GM23338 (cell line): ENCODE measurements at regions not wholly inside any gene's neighbourhood (a gene's known extent, or its start where the extent isn't known, plus 50 kb on each side); places are given as distances from the start of the nearest gene placed in this dataset.

Experiments
- CREB1 ChIP-seq: fragments of 250-450 bp; sonication (Bioruptor Pico); IDR thresholded peaks from 2 replicates; pipeline ENCODE4 v1.5.0; 2020; ENCODE audit warnings: low read depth, mild to moderate bottlenecking, moderate library complexity
- ETS1 ChIP-seq: IDR thresholded peaks from 2 replicates; pipeline ENCODE4 v1.6.1; 2016; ENCODE audit warnings: antibody characterized with exemption
- EZH2 ChIP-seq: fragments of 200-600 bp; sonication (generic); IDR thresholded peaks from one replicate; pipeline ENCODE4 v1.8.0; 2017; ENCODE audit warnings: antibody characterized with exemption, mild to moderate bottlenecking, low read depth; ENCODE audit not compliant: unreplicated experiment
- EZH2phosphoT487 ChIP-seq: fragments of 200-600 bp; sonication (generic); IDR thresholded peaks from one replicate; pipeline ENCODE4 v1.8.1; 2018; ENCODE audit warnings: antibody characterized with exemption; ENCODE audit not compliant: unreplicated experiment
- JUNB ChIP-seq: IDR thresholded peaks from one replicate; pipeline ENCODE4 v1.6.1; 2016; ENCODE audit warnings: antibody characterized with exemption; ENCODE audit not compliant: unreplicated experiment
- NANOG ChIP-seq: IDR thresholded peaks from 2 replicates; pipeline ENCODE4 v1.6.1; 2016; ENCODE audit warnings: antibody characterized with exemption, borderline replicate concordance
- POLR2AphosphoS5 ChIP-seq: IDR thresholded peaks from 2 replicates; pipeline ENCODE4 v1.6.1; 2016; ENCODE audit warnings: antibody characterized with exemption, low read depth
- STAT1 ChIP-seq: IDR thresholded peaks from one replicate; pipeline ENCODE4 v1.6.1; 2016; ENCODE audit warnings: antibody characterized with exemption; ENCODE audit not compliant: unreplicated experiment
- ZNF114 ChIP-seq: fragments of 250-450 bp; sonication (Bioruptor Pico); IDR thresholded peaks from 2 replicates; pipeline ENCODE4 v1.5.0; 2020; ENCODE audit warnings: mild to moderate bottlenecking, moderate library complexity
- ZNF331 ChIP-seq: fragments of 250-450 bp; sonication (Bioruptor Pico); IDR thresholded peaks from 2 replicates; pipeline ENCODE4 v1.5.0; 2020; ENCODE audit warnings: low read depth, mild to moderate bottlenecking, moderate library complexity
- ZNF462 ChIP-seq: fragments of 250-450 bp; sonication (Bioruptor Pico); IDR thresholded peaks from 2 replicates; pipeline ENCODE4 v1.5.0; 2020; ENCODE audit warnings: mild to moderate bottlenecking, moderate library complexity
- TF ChIP-seq, protein P1 (sequence below): IDR thresholded peaks from one replicate; pipeline ENCODE4 v1.6.1; 2018; ENCODE audit warnings: antibody characterized with exemption; ENCODE audit not compliant: unreplicated experiment
- TF ChIP-seq, protein P2 (sequence below), 2 experiments: fragments of 200-600 bp in 1 of 2; sonication (generic) in 1 of 2; conservative IDR thresholded peaks; 2 replicates each; pipeline versions ENCODE4 v1.5.1 to v1.6.1; 2016 to 2017; ENCODE audit warnings: antibody characterized with exemption in 2 of 2, low read depth in 2 of 2, mild to moderate bottlenecking in 2 of 2, moderate library complexity in 1 of 2

DNA sequence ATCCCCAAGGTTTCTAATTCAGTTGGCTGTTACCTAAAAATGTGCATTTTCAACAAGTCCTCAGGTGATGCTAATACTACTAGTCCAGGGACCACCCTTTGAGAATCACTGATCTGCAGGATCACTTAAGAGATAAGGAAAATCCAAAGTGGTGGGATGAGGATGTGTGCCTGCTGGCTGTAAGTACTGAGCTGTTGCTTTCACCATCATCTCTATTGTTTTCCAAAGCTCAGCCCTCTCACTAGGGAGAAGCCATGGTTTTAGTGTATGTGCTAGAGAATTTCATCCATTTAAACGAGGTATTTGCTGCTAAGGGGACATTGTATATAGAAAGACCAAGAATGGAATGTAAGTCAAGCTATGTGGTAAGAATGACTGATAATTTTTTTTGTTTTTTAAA is 202.3 kb downstream of the KIF21A start:
- TF ChIP-seq, protein P1, sequence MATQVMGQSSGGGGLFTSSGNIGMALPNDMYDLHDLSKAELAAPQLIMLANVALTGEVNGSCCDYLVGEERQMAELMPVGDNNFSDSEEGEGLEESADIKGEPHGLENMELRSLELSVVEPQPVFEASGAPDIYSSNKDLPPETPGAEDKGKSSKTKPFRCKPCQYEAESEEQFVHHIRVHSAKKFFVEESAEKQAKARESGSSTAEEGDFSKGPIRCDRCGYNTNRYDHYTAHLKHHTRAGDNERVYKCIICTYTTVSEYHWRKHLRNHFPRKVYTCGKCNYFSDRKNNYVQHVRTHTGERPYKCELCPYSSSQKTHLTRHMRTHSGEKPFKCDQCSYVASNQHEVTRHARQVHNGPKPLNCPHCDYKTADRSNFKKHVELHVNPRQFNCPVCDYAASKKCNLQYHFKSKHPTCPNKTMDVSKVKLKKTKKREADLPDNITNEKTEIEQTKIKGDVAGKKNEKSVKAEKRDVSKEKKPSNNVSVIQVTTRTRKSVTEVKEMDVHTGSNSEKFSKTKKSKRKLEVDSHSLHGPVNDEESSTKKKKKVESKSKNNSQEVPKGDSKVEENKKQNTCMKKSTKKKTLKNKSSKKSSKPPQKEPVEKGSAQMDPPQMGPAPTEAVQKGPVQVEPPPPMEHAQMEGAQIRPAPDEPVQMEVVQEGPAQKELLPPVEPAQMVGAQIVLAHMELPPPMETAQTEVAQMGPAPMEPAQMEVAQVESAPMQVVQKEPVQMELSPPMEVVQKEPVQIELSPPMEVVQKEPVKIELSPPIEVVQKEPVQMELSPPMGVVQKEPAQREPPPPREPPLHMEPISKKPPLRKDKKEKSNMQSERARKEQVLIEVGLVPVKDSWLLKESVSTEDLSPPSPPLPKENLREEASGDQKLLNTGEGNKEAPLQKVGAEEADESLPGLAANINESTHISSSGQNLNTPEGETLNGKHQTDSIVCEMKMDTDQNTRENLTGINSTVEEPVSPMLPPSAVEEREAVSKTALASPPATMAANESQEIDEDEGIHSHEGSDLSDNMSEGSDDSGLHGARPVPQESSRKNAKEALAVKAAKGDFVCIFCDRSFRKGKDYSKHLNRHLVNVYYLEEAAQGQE: no peak
- TF ChIP-seq, protein P2, sequence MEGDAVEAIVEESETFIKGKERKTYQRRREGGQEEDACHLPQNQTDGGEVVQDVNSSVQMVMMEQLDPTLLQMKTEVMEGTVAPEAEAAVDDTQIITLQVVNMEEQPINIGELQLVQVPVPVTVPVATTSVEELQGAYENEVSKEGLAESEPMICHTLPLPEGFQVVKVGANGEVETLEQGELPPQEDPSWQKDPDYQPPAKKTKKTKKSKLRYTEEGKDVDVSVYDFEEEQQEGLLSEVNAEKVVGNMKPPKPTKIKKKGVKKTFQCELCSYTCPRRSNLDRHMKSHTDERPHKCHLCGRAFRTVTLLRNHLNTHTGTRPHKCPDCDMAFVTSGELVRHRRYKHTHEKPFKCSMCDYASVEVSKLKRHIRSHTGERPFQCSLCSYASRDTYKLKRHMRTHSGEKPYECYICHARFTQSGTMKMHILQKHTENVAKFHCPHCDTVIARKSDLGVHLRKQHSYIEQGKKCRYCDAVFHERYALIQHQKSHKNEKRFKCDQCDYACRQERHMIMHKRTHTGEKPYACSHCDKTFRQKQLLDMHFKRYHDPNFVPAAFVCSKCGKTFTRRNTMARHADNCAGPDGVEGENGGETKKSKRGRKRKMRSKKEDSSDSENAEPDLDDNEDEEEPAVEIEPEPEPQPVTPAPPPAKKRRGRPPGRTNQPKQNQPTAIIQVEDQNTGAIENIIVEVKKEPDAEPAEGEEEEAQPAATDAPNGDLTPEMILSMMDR (conservative IDR thresholded peaks at IDR 0.05; ENCODE audit: low read depth in 2 of 2): no peak
- TF ChIP-seq EZH2phosphoT487 (no peak), EZH2 (no peak), STAT1 (no peak), CREB1 (CRISPR knock-in tag) (no peak), POLR2AphosphoS5 (no peak), JUNB (no peak), ZNF331 (CRISPR knock-in tag) (no peak), ETS1 (no peak), ZNF462 (CRISPR knock-in tag) (no peak), NANOG (no peak), ZNF114 (CRISPR knock-in tag) (no peak)
